Spleen (tissue), 11 donors: ENCODE measurements at regions not wholly inside any gene's neighbourhood (a gene's known extent, or its start where the extent isn't known, plus 50 kb on each side); places are given as distances from the start of the nearest gene placed in this dataset.

Experiments used
- DNase-seq: peaks from one replicate; pipeline ENCODE4 v3.0.0-alpha.2; 2020
- H3K27ac ChIP-seq, 8 donors: fragments of 200-600 bp; sonication (generic) in 7 of 8; 1 replicate in 4 of 8; 2 replicates in 4 of 8; pipeline versions ENCODE4 v1.5.0 to v1.8.0; 2016 to 2021; ENCODE audit warnings: inconsistent platforms in 4 of 8, mild to moderate bottlenecking in 4 of 8, moderate library complexity in 1 of 8
- H3K27me3 ChIP-seq, 7 donors: fragments of 200-600 bp; sonication (generic) in 6 of 7; replicated peaks in 1 of 7; 1 replicate in 4 of 7; 2 replicates in 3 of 7; pipeline versions ENCODE4 v1.5.0 to v1.8.0; 2016 to 2021; ENCODE audit warnings: inconsistent platforms in 3 of 7, mild to moderate bottlenecking in 1 of 7
- H3K36me3 ChIP-seq, 6 donors: fragments of 200-600 bp; sonication (generic) in 5 of 6; 1 replicate in 4 of 6; 2 replicates in 2 of 6; pipeline versions ENCODE4 v1.5.0 to v1.8.0; 2016 to 2021; ENCODE audit warnings: inconsistent platforms in 2 of 6
- H3K4me1 ChIP-seq, 6 donors: fragments of 200-600 bp; sonication (generic) in 5 of 6; 1 replicate in 3 of 6; 2 replicates in 3 of 6; pipeline versions ENCODE4 v1.5.0 to v1.8.0; 2016 to 2021; ENCODE audit warnings: inconsistent platforms in 3 of 6
- H3K4me3 ChIP-seq, 8 donors: fragments of 200-600 bp; sonication (generic) in 7 of 8; 1 replicate in 4 of 8; 2 replicates in 4 of 8; pipeline versions ENCODE4 v1.5.0 to v1.8.0; 2016 to 2021; ENCODE audit warnings: inconsistent platforms in 4 of 8, mild to moderate bottlenecking in 4 of 8, moderate library complexity in 2 of 8
- H3K9me3 ChIP-seq, 8 donors: fragments of 200-600 bp; sonication (generic) in 7 of 8; 1 replicate in 4 of 8; 2 replicates in 4 of 8; pipeline versions ENCODE4 v1.5.0 to v1.8.0; 2016 to 2021; ENCODE audit warnings: inconsistent platforms in 4 of 8
- POLR2A ChIP-seq, 3 donors: fragments of 450-650 bp; IDR thresholded peaks; one replicate each; pipeline ENCODE4 v1.5.1; 2017; ENCODE audit warnings: antibody characterized with exemption in 3 of 3, mild to moderate bottlenecking in 1 of 3
- POLR2AphosphoS5 ChIP-seq, 3 donors: sonication (generic); formaldehyde crosslinking; IDR thresholded peaks; one replicate each; pipeline ENCODE4 v1.5.1; 2017; ENCODE audit warnings: antibody characterized with exemption in 3 of 3
- WGBS, 5 donors: extraction: QIAGEN DNeasy Blood & Tissue Kit in 3 of 5; methylation state at CpG; one replicate each; pipeline versions ENCODE4 v1.1.5 to v1.1.7; 2013 to 2018; 5-methylcytosine and 5-hydroxymethylcytosine counted together
- intact Hi-C: fragments of 100-400 bp; cut with DNase I; formaldehyde crosslinking; loops from one replicate; pipeline ENCODE4 v1.15.0; 2023; ENCODE audit warnings: low total_unique reads
- TF ChIP-seq, protein P1 (sequence below), 11 experiments: fragments of 200-600 bp in 7 of 11; fragments of 450-650 bp in 4 of 11; sonication (generic) in 4 of 11; IDR thresholded peaks in 8 of 11; conservative IDR thresholded peaks in 3 of 11; 1 replicate in 7 of 11; 2 replicates in 4 of 11; pipeline versions ENCODE4 v1.4.0 to v1.8.0; 2016 to 2021; ENCODE audit warnings: antibody characterized with exemption in 11 of 11, inconsistent platforms in 4 of 11, mild to moderate bottlenecking in 1 of 11
- donor health status: healthy with polysubstance abuse.
- donor health status: DM: no; HTN: no; CAD: no; lungs with moderate emphysema.
- donor health status: DM: no; HTN: no; CAD: no.
- donor health status: Bipolar disorder and iron deficiency.
- donor health status: healthy.
- donor health status: DM: no; HTN: no; CAD: no.
- donor health status: DM: yes; HTN: yes; CAD: no.

DNA sequence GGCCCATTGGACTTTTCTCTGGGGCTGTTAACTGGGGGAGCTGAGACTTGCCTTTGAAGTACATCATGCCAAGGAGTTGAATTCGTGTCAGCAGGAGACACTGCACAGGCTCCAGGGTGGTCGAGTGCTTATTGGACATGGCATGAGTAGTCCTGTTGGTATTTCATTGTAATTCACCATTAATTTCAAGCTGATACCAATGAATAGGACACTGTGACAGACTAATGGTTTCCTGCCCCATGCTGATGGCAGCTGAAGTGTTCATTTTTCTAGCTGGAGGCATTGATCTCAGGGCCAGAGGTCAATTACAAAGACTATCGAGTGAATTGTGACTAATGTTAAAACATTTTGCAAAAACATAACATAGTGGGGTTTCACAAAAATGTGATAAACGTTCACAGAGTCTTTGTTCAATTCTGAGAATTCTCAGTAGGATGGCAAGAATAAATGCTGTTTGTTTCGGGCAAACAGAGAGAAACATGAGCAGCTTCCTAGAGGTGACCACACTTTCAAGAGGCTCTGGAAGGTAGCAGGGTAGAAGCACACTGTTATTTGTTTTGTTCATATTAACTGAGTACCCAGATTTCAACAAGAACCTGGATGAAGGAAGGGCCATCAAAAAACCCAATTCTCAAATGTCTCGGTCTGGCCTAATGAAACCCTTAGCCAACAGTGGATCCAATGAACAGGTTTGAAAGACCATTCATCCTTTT, 90.6 kb upstream of the ARL4C start:
- H3K27ac ChIP-seq = peak overlapping the region in 1 of 8 donors; percentile 26
- no peaks in the 10 kb centered on the region for H3K9me3 ChIP-seq
- 62 to 86% (median 76%) methylated on average over 6 of the region's 6 CpGs for WGBS, 5 donors
- no peak overlapping the region for H3K4me3 ChIP-seq
- H3K36me3 ChIP-seq = no peaks in the 10 kb centered on the region
- no peaks in the 10 kb centered on the region for H3K4me1 ChIP-seq
- intact Hi-C loops = no loop called here
- TF ChIP-seq, protein P1, sequence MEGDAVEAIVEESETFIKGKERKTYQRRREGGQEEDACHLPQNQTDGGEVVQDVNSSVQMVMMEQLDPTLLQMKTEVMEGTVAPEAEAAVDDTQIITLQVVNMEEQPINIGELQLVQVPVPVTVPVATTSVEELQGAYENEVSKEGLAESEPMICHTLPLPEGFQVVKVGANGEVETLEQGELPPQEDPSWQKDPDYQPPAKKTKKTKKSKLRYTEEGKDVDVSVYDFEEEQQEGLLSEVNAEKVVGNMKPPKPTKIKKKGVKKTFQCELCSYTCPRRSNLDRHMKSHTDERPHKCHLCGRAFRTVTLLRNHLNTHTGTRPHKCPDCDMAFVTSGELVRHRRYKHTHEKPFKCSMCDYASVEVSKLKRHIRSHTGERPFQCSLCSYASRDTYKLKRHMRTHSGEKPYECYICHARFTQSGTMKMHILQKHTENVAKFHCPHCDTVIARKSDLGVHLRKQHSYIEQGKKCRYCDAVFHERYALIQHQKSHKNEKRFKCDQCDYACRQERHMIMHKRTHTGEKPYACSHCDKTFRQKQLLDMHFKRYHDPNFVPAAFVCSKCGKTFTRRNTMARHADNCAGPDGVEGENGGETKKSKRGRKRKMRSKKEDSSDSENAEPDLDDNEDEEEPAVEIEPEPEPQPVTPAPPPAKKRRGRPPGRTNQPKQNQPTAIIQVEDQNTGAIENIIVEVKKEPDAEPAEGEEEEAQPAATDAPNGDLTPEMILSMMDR (IDR thresholded peaks at IDR 0.05 in 8 of 11, conservative IDR thresholded peaks at IDR 0.05 in 3 of 11) = no peak
- no peak for TF ChIP-seq POLR2AphosphoS5 (IDR thresholded peaks at IDR 0.05)
- TF ChIP-seq POLR2A (IDR thresholded peaks at IDR 0.05) = no peak
- DNase-seq = no peak
- H3K27me3 ChIP-seq = peaks cover 0 to 8% (median 0%) of the 10 kb centered on the region in 7 donors

DNA sequence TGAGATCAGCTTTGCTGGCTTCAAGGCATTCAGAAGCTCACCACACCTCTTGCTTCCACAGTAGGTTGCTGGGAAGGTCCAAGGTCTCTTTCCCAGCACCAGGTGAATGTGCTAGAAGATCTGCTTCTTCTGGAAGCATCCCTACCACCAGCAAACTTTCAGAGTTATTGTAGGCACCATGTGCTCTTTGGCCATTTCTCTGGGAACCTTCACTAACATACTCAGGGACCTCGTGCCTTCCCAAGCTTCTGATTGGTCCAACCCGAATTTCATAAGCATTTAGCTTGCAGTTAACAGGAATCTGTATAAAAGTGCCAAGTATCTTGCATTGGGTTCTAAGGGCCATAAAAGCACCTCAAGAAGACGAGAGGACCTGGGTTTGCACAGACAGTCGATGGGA, 86.5 kb upstream of the ARL4C start:
- intact Hi-C loops = no loop called here
- H3K4me3 ChIP-seq = no peak overlapping the region
- no peaks in the 10 kb centered on the region for H3K27me3 ChIP-seq
- 77 to 89% (median 89%) methylated on average over 4 of the region's 4 CpGs for WGBS, 5 donors
- TF ChIP-seq POLR2A (IDR thresholded peaks at IDR 0.05) = no peak
- TF ChIP-seq, protein P1 (IDR thresholded peaks at IDR 0.05 in 8 of 11, conservative IDR thresholded peaks at IDR 0.05 in 3 of 11) = no peak
- no peak for TF ChIP-seq POLR2AphosphoS5 (IDR thresholded peaks at IDR 0.05)
- no peak for DNase-seq
- peaks cover 0 to 5% (median 0%) of the 10 kb centered on the region in 6 donors for H3K4me1 ChIP-seq
- no peak overlapping the region for H3K27ac ChIP-seq
- H3K36me3 ChIP-seq = no peaks in the 10 kb centered on the region
- H3K9me3 ChIP-seq = no peaks in the 10 kb centered on the region

DNA sequence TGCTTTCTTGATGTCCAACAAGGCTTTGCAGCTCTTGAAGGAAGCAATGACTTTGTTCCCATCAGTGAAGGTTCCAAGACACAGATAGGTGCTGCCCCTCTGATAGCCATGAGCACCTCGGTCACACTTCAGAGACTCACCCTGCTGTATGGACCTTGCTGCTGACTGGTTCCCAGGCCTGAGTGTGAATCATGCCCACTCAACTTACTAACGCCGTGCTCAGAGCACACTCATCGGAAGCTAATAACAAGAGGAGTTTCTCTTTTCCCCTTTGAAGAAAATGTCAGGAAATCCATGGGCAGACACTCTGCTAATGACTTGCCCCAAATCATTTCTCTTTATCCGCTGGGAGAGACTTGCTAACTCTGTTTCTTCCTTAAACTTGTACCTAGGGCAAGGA, 83.8 kb upstream of the ARL4C start:
- H3K4me1 ChIP-seq = peaks cover 0 to 5% (median 0%) of the 10 kb centered on the region in 6 donors
- intact Hi-C loops = no loop called here
- no peaks in the 10 kb centered on the region for H3K27me3 ChIP-seq
- H3K4me3 ChIP-seq = no peak overlapping the region
- H3K36me3 ChIP-seq = no peaks in the 10 kb centered on the region
- DNase-seq = no peak
- no peak for TF ChIP-seq POLR2AphosphoS5 (IDR thresholded peaks at IDR 0.05)
- no peak for TF ChIP-seq POLR2A (IDR thresholded peaks at IDR 0.05)
- TF ChIP-seq, protein P1 (IDR thresholded peaks at IDR 0.05 in 8 of 11, conservative IDR thresholded peaks at IDR 0.05 in 3 of 11) = no peak
- 89 to 95% (median 92%) methylated on average over 5 of the region's 5 CpGs for WGBS, 5 donors
- H3K27ac ChIP-seq = no peak overlapping the region
- no peaks in the 10 kb centered on the region for H3K9me3 ChIP-seq

DNA sequence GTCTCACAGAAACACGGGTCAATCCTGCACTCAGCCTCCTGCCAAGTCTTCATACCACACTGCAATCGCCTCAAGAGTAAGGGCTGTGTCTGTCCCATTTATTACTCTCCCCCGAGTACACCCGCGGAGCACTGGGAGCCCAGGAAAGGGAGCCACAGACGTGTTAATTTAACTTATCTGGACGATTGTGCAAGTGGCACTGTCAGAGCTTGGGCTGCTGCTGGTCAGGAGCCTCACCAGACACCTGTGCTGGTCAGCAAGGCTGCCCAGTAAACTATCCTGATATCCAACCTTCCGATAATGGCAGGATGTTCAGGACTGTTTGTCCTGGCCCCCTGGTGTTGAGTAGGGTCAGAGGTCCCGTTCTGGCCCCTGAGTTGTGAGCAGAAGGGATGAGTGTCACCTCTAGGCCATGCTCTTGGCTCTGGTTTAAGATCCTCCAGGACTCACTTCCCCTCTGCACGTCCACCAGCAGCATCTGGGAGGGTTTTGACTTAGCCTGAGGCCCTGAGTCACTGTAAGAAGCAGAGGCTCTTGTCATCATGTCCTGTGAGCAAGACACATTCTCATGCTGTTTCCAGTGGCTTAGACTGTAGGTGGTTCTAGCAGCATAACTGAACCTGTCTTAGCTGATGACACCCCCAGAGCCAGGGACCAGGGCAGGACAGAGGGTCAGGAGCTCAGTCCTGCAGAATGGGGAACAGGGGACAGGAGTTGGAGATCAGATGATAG, 82.5 kb upstream of the ARL4C start:
- intact Hi-C loops = no loop called here
- WGBS, 5 donors = 76 to 85% (median 79%) methylated on average over 10 of the region's 10 CpGs

More for the DNA sequence above, 82.5 kb upstream of the ARL4C start:
- Histone ChIP-seq H3K9me3 (no peaks in the 10 kb centered on the region), H3K4me1 (peaks cover 0 to 5% (median 0%) of the 10 kb centered on the region in 6 donors), H3K36me3 (no peaks in the 10 kb centered on the region), H3K27me3 (no peaks in the 10 kb centered on the region), H3K27ac (no peak overlapping the region), H3K4me3 (no peak overlapping the region)
- no peak for TF ChIP-seq POLR2AphosphoS5 (IDR thresholded peaks at IDR 0.05)
- TF ChIP-seq, protein P1 (IDR thresholded peaks at IDR 0.05 in 8 of 11, conservative IDR thresholded peaks at IDR 0.05 in 3 of 11) = no peak
- TF ChIP-seq POLR2A (IDR thresholded peaks at IDR 0.05) = no peak
- no peak for DNase-seq
